GM12878 (cell line): ENCODE measurements at regions not wholly inside any gene's neighbourhood (a gene's known extent, or its start where the extent isn't known, plus 50 kb on each side); places are given as distances from the start of the nearest gene placed in this dataset.

Experiments
- ATAC-seq: fragments of 200-7000 bp; cut with Tn5 transposase; 3 replicates; pipeline ENCODE4 v1.9.1; 2020; ENCODE audit warnings: mild to moderate bottlenecking, moderate library complexity
- BruUV-seq: library from RNA; stranded (reverse); fragments of 400-500 nt; replicated peaks from 2 replicates; lab custom pipeline; 2021; lab: Mats Ljungman, UMichigan
- CTCF ChIA-PET: fragments of 300-600 bp; sonication (Branson Sonifier 250); formaldehyde crosslinking; extraction: SDS; loops from one replicate; lab custom pipeline; 2021; ENCODE audit warnings: inconsistent platforms; lab: Yijun Ruan, JAX
- POLR2A ChIA-PET: fragments of 350-600 bp; formaldehyde crosslinking; extraction: SDS; loops from one replicate; lab custom pipeline; 2021; ENCODE audit warnings: inconsistent platforms; lab: Charles Lee
- RAD21 ChIA-PET: fragments of 300-600 bp; sonication (Branson Sonifier 250); formaldehyde crosslinking; loops from one replicate; lab custom pipeline; 2023; ENCODE audit warnings: antibody characterized with exemption; ENCODE audit not compliant: unreplicated experiment; lab: Charles Lee
- SMC1A ChIA-PET: fragments of 300-600 bp; sonication (Branson Sonifier 250); formaldehyde crosslinking; loops from one replicate; lab custom pipeline; 2023; ENCODE audit not compliant: unreplicated experiment, uncharacterized antibody; lab: Charles Lee
- DNase-seq: peaks from one replicate; pipeline ENCODE4 v3.0.0-alpha.2; 2011; ENCODE audit warnings: low read depth, low spot score
- FAIRE-seq: peaks from 3 replicates; lab custom pipeline; 2011; peaks lifted over from hg19 to GRCh38; lab: Jason Lieb, UNC
- H2AFZ ChIP-seq: 2 replicates; pipeline ENCODE4 v1.6.0; 2011; ENCODE audit warnings: low read depth, low read length, control low read depth; ENCODE audit not compliant: control insufficient read depth
- H3K27ac ChIP-seq: 2 replicates; pipeline ENCODE4 v1.5.1; 2011; ENCODE audit warnings: control low read depth; ENCODE audit not compliant: control insufficient read depth, insufficient read depth
- H3K27me3 ChIP-seq, 2 experiments: replicated peaks in 1 of 2; 2 replicates each; pipeline versions ENCODE4 v1.6.0 to v1.6.1; 2011; ENCODE audit warnings: low read length in 1 of 2; ENCODE audit not compliant: control insufficient read depth in 2 of 2, insufficient read depth in 2 of 2
- H3K36me3 ChIP-seq, 2 experiments: 2 replicates each; pipeline ENCODE4 v1.5.1; 2011; ENCODE audit warnings: low read length in 1 of 2; ENCODE audit not compliant: control insufficient read depth in 2 of 2, insufficient read depth in 2 of 2
- H3K4me1 ChIP-seq: 2 replicates; pipeline ENCODE4 v1.6.1; 2011; ENCODE audit warnings: mild to moderate bottlenecking, low read length, moderate library complexity, mixed read lengths; ENCODE audit not compliant: control insufficient read depth, insufficient read depth
- H3K4me2 ChIP-seq: 2 replicates; pipeline ENCODE4 v1.6.0; 2011; ENCODE audit warnings: control low read depth; ENCODE audit not compliant: control insufficient read depth, insufficient read depth
- H3K4me3 ChIP-seq: fragments of 200-600 bp; sonication (generic); 2 replicates; pipeline ENCODE4 v1.5.1; 2016
- H3K79me2 ChIP-seq: 2 replicates; pipeline ENCODE4 v1.6.0; 2011; ENCODE audit warnings: low read length; ENCODE audit not compliant: control insufficient read depth, insufficient read depth
- H3K9ac ChIP-seq: 2 replicates; pipeline ENCODE4 v1.8.0; 2011; ENCODE audit warnings: low read length, control low read depth, mixed read lengths; ENCODE audit not compliant: control insufficient read depth, insufficient read depth
- H3K9me3 ChIP-seq: replicated peaks from 3 replicates; pipeline ENCODE4 v1.5.1; 2011; ENCODE audit warnings: mild to moderate bottlenecking, low read length; ENCODE audit not compliant: control insufficient read depth, insufficient read depth
- H4K20me1 ChIP-seq: 2 replicates; pipeline ENCODE4 v1.6.0; 2011; ENCODE audit not compliant: control insufficient read depth, insufficient read depth
- ASH2L ChIP-seq: fragments of 300-600, 200-600 bp; sonication (generic); IDR thresholded peaks from 2 replicates; pipeline ENCODE4 v1.6.1; 2017; ENCODE audit warnings: low read depth, mild to moderate bottlenecking, borderline replicate concordance
- E4F1 ChIP-seq: fragments of 450-650 bp; IDR thresholded peaks from 2 replicates; pipeline ENCODE4 v1.6.1; 2018; ENCODE audit warnings: borderline replicate concordance, mild to moderate bottlenecking; ENCODE audit not compliant: partially characterized antibody
- HDAC6 ChIP-seq: fragments of 200-600 bp; sonication (generic); IDR thresholded peaks from one replicate; pipeline ENCODE4 v1.8.0; 2017; ENCODE audit warnings: antibody characterized with exemption; ENCODE audit not compliant: unreplicated experiment
- IRF4 ChIP-seq: IDR thresholded peaks from 2 replicates; pipeline ENCODE4 v1.6.1; 2011; ENCODE audit warnings: low read depth, low read length
- MEF2B ChIP-seq: fragments of 450-650 bp; IDR thresholded peaks from 2 replicates; pipeline ENCODE4 v1.6.1; 2018; ENCODE audit warnings: mild to moderate bottlenecking, moderate library complexity; ENCODE audit not compliant: partially characterized antibody, poor library complexity, severe bottlenecking
- MLLT1 ChIP-seq: fragments of 450-650 bp; IDR thresholded peaks from 2 replicates; pipeline ENCODE4 v1.6.1; 2016; ENCODE audit warnings: mild to moderate bottlenecking
- NFIC ChIP-seq: IDR thresholded peaks from 2 replicates; pipeline ENCODE4 v1.6.1; 2012; ENCODE audit warnings: low read depth, mild to moderate bottlenecking, inconsistent platforms, low read length, moderate library complexity
- RELA ChIP-seq: fragments of 450-650 bp; IDR thresholded peaks from 2 replicates; pipeline ENCODE4 v1.8.0; 2014; ENCODE audit warnings: borderline replicate concordance; ENCODE audit not compliant: partially characterized antibody
- REST ChIP-seq: IDR thresholded peaks from 2 replicates; pipeline ENCODE4 v1.6.1; 2012; ENCODE audit warnings: mild to moderate bottlenecking, low read depth, low read length
- RFX5 ChIP-seq: IDR thresholded peaks from 2 replicates; pipeline ENCODE4 v1.6.1; 2011; ENCODE audit warnings: low read depth, low read length, improper control_type of control experiment
- SMAD5 ChIP-seq: IDR thresholded peaks from 2 replicates; pipeline ENCODE4 v1.6.1; 2016; ENCODE audit warnings: antibody characterized with exemption, low read depth
- SP1 ChIP-seq: IDR thresholded peaks from one replicate; pipeline ENCODE4 v1.6.1; 2011; ENCODE audit warnings: low read depth, low read length
- SPI1 ChIP-seq: IDR thresholded peaks from 2 replicates; pipeline ENCODE4 v1.6.1; 2011; ENCODE audit warnings: low read depth, mild to moderate bottlenecking, low read length, moderate library complexity, borderline replicate concordance; ENCODE audit not compliant: insufficient read depth
- SUZ12 ChIP-seq: fragments of 200-600 bp; sonication (generic); IDR thresholded peaks from one replicate; pipeline ENCODE4 v1.6.1; 2018; ENCODE audit warnings: antibody characterized with exemption, mild to moderate bottlenecking; ENCODE audit not compliant: unreplicated experiment
- TCF7 ChIP-seq: IDR thresholded peaks from 2 replicates; pipeline ENCODE4 v1.6.1; 2014; ENCODE audit warnings: antibody characterized with exemption, borderline replicate concordance
- WGBS: methylation state at CpG from one replicate; pipeline ENCODE4 v1.1.6; 2016; ENCODE audit warnings: low lambda C conversion rate; ENCODE audit not compliant: insufficient replicate concordance, insufficient coverage; ENCODE audit errors: missing lambda C conversion rate; 5-methylcytosine and 5-hydroxymethylcytosine counted together
- in situ Hi-C: fragments of 300-500 bp; cut with MboI; formaldehyde crosslinking; loops from 9 replicates; pipeline ENCODE4 v1.14.3; 2018; ENCODE audit warnings: mixed read lengths
- intact Hi-C: fragments of 100-400 bp; cut with micrococcal nuclease; formaldehyde crosslinking; loops from one replicate; pipeline ENCODE4 v1.14.2; 2022; ENCODE audit not compliant: unreplicated experiment

- TF ChIP-seq E4F1 (no peak), NFIC (peak; percentile 33; the same call in 1 of the 2 replicates), SUZ12 (no peak), MEF2B (peak; percentile 43), RFX5 (no peak), SPI1 (no peak), HDAC6 (no peak)
Measured at GRCh38 chr3:171980578-171981270, 58.7 kb upstream of the FNDC3B start (continued).

GRCh38 chr3:171981271-171981605 lies 58.1 kb upstream of the FNDC3B start:
- Histone ChIP-seq H4K20me1 (no peaks in the 10 kb centered on the region), H3K4me3 (no peak overlapping the region), H3K9me3 (no peaks in the 10 kb centered on the region; the same call in 2 of the 3 replicates), H3K27ac (no peak overlapping the region), H3K36me3 (no peaks in the 10 kb centered on the region), H3K9ac (no peak overlapping the region), H3K79me2 (no peaks in the 10 kb centered on the region), H3K27me3 (no peaks in the 10 kb centered on the region), H2AFZ (no peak overlapping the region), H3K4me1 (no peaks in the 10 kb centered on the region), H3K4me2 (no peak overlapping the region)
- peak; percentile 21; the same call in 2 of the 3 replicates for ATAC-seq
- no peak for DNase-seq
- no peak for TF ChIP-seq SMAD5
- no peak for TF ChIP-seq RELA
- TF ChIP-seq ASH2L, result no peak
- no peak for TF ChIP-seq MLLT1
- no peak for TF ChIP-seq TCF7
- TF ChIP-seq SP1, result no peak
- no peak for TF ChIP-seq IRF4
- no peak for TF ChIP-seq REST
- ChIA-PET SMC1A (interaction anchor here (0.7 to 1.6 kb wide), 4 partner anchors 12 to 126 kb away, joined by 3 to 5 read pairs (median 3); no protein-coding TSS in a partner anchor), POLR2A (no interaction called here), CTCF (no interaction called here), RAD21 (interaction anchor here (0.5 to 1.3 kb wide), 3 partner anchors 87 to 161 kb away, joined by 3 read pairs; no protein-coding TSS in a partner anchor)
- BruUV-seq, result no TSS peak
- intact Hi-C loops (no loop called here), in situ Hi-C loops (no loop called here)
- 100% methylated on average over 1 of the region's 1 CpG for WGBS
- no peak for FAIRE-seq
